Endothelial cell (in vitro differentiated cells): ENCODE measurements at regions not wholly inside any gene's neighbourhood (a gene's known extent, or its start where the extent isn't known, plus 50 kb on each side); places are given as distances from the start of the nearest gene placed in this dataset.
"Not testable (repeated sequence)": the region's sequence is repeated elsewhere in the genome, so short reads cannot be mapped to it uniquely, and the experiment has no call there.

Source experiments
- DNase-seq: peaks from one replicate; pipeline ENCODE4 v3.0.0; 2021; ENCODE audit warnings: low spot score
- H3K27ac Mint-ChIP-seq: one replicate; pipeline ENCODE4 v1.8.0; 2021; ENCODE audit warnings: mixed read lengths, inconsistent platforms; ENCODE audit not compliant: unreplicated experiment
- H3K27me3 Mint-ChIP-seq: one replicate; pipeline ENCODE4 v1.8.0; 2021; ENCODE audit warnings: mild to moderate bottlenecking, moderate library complexity, mixed read lengths, inconsistent platforms; ENCODE audit not compliant: unreplicated experiment
- H3K36me3 Mint-ChIP-seq: one replicate; pipeline ENCODE4 v1.8.0; 2021; ENCODE audit warnings: mild to moderate bottlenecking, low read depth, mixed read lengths, inconsistent platforms; ENCODE audit not compliant: unreplicated experiment
- H3K4me1 Mint-ChIP-seq: one replicate; pipeline ENCODE4 v1.8.0; 2021; ENCODE audit warnings: mild to moderate bottlenecking, mixed read lengths, inconsistent platforms; ENCODE audit not compliant: unreplicated experiment
- H3K4me3 Mint-ChIP-seq: one replicate; pipeline ENCODE4 v1.8.0; 2021; ENCODE audit warnings: mild to moderate bottlenecking, mixed read lengths, inconsistent platforms; ENCODE audit not compliant: unreplicated experiment
- H3K9me3 Mint-ChIP-seq: one replicate; pipeline ENCODE4 v1.8.0; 2021; ENCODE audit warnings: mixed read lengths, inconsistent platforms; ENCODE audit not compliant: unreplicated experiment
- CTCF ChIP-seq: fragments of 200-600 bp; sonication (generic); IDR thresholded peaks from one replicate; pipeline ENCODE4 v1.5.0; 2021; ENCODE audit warnings: antibody characterized with exemption; ENCODE audit not compliant: unreplicated experiment

DNA sequence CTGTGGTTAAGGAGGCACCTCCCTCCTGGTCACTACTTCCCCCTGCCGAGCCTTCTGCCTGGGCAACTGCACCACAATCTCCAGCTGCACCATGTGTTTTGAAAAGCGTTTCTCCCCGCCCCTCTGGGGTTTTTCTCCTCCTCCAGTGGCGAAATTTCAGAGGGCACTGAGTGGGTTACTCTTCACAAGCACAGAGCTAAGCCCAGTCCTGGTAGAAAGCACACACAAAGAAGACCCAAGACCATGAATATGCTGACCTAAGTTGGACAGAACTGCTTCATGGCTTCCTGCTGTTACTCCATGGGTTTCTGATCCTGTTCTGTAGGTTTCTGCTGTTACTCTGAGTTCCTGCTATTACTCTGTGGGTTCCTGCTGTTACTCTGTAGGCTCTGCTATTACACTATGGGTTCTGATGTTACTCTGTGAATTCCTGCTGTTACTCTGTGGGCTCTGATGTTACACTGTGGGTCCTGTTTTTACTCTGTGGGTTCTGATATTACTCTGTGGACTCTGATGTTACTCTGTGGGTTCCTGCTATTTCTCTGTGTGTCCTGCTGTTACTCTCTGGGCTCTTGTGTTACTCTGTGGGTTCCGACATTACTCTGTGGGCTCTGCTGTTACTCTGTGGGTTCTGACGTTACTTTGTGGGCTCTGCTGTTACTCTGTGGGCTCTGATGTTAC is 216.6 kb downstream of the RTP5 start:
- Mint-ChIP-seq H3K27ac (no peak overlapping the region), H3K4me3 (no peak overlapping the region), H3K27me3 (peaks cover 6% of the 10 kb centered on the region), H3K4me1 (peaks cover 6% of the 10 kb centered on the region), H3K36me3 (no peaks in the 10 kb centered on the region), H3K9me3 (no peaks in the 10 kb centered on the region)
- no peak for DNase-seq
- no peak for TF ChIP-seq CTCF

- not testable (repeated sequence) for H3K9me3 Mint-ChIP-seq, DNase-seq
These were observed 218.5 kb downstream of the RTP5 start for GRCh38 chr2:242088044-242088443.

DNA sequence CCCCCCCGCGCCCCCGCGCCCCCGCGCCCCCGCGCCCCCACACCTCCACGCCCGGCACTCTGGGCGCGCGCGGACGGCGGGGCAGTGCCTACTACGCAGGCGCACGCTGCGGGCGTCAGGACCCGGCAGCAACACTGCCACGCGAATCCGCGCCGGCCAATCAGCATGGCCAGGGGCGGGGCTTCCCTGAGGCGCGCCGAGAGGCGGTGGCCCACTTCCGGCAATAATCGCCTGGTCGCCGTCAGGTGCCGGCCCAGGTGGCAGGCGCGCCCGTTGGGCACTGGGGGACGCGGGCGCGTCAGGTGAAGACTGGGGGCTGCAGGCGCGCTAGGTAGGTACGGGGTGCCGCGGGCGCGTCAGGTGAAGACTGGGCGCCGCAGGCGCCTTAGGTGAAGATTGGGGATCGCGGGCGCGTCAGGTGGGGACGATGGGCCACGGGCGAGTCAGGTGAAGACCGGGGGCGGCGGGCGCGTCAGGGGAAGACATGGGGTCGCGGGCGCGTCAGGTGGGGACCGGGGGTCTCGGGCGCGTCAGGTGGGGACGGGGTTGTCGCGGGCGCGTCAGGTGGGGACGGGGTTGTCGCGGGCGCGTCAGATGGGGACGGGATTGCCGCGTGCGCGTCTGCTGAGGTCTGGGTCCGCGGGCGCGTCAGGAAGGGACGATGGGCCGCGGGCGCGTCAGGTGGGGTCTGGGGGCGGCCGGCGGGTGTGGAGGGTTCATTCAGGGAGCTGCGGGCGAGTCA is 219.1 kb downstream of the RTP5 start:
- H3K27me3 Mint-ChIP-seq, result peaks cover 6% of the 10 kb centered on the region
- H3K4me3 Mint-ChIP-seq, result peak overlapping the region; percentile 86
- peak; percentile 83 for DNase-seq
- H3K9me3 Mint-ChIP-seq, result no peaks in the 10 kb centered on the region
- no peaks in the 10 kb centered on the region for H3K36me3 Mint-ChIP-seq
- no peak overlapping the region for H3K27ac Mint-ChIP-seq
- H3K4me1 Mint-ChIP-seq, result peaks cover 6% of the 10 kb centered on the region
- TF ChIP-seq CTCF, result no peak

More at GRCh38 chr2:242088044-242088443, 218.5 kb downstream of the RTP5 start:
- not testable (repeated sequence) for H3K27ac Mint-ChIP-seq, H3K36me3 Mint-ChIP-seq, H3K27me3 Mint-ChIP-seq, H3K4me1 Mint-ChIP-seq
- H3K4me3 Mint-ChIP-seq, result peak overlapping the region; percentile 86

GRCh38 chr2:242089213-242089549 is 219.7 kb downstream of the RTP5 start:
- not testable (repeated sequence) for H3K9me3 Mint-ChIP-seq, DNase-seq, H3K27me3 Mint-ChIP-seq, H3K4me1 Mint-ChIP-seq, H3K27ac Mint-ChIP-seq, H3K36me3 Mint-ChIP-seq
- H3K4me3 Mint-ChIP-seq, result peak overlapping the region; percentile 87

DNA sequence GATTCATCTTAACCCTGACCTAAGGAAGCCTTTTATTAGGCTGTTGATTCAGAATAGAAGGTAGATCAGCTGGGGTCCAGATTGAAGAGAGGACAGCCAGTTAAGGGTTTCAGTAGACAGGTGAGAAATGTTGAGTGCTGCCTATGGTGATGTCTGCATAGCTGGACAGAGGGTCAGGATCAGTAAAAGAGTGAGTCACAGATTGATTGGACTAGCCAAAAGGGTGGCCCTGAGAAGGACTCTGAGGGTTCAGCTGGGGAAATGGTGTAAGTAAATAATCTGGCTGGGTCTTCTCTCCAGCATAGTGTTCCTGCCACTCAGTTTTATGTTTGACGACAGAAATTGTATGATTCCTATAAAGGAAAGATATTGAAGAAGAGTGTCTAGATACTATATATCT is 227.7 kb downstream of the RTP5 start:
- H3K4me3 Mint-ChIP-seq, DNase-seq, H3K27ac Mint-ChIP-seq, H3K9me3 Mint-ChIP-seq, H3K36me3 Mint-ChIP-seq, H3K4me1 Mint-ChIP-seq, H3K27me3 Mint-ChIP-seq: not testable (repeated sequence)

- Mint-ChIP-seq H3K9me3 (no peaks in the 10 kb centered on the region), H3K36me3 (no peaks in the 10 kb centered on the region), H3K4me3 (no peak overlapping the region), H3K27me3 (peaks cover 2% of the 10 kb centered on the region), H3K27ac (no peak overlapping the region), H3K4me1 (peaks cover 9% of the 10 kb centered on the region)
- no peak for DNase-seq
- TF ChIP-seq CTCF, result no peak
These were observed 228.5 kb downstream of the RTP5 start for GRCh38 chr2:242098034-242098433.
